Omental fat pad (tissue), 3 donors: ENCODE measurements at regions not wholly inside any gene's neighbourhood (a gene's known extent, or its start where the extent isn't known, plus 50 kb on each side); places are given as distances from the start of the nearest gene placed in this dataset.

Source experiments
- ATAC-seq: fragments of 150-250 bp; one replicate; pipeline ENCODE4 v1.9.1; 2016; ENCODE audit warnings: mild to moderate bottlenecking, moderate library complexity; ENCODE audit not compliant: low FRiP score
- DNase-seq: peaks from one replicate; pipeline ENCODE4 v3.0.0-alpha.2; 2019; ENCODE audit warnings: low spot score
- TF ChIP-seq, protein P1 (sequence below), 3 donors: fragments of 450-650 bp; IDR thresholded peaks; one replicate each; pipeline ENCODE4 v1.5.1; 2016 to 2017; ENCODE audit warnings: antibody characterized with exemption in 3 of 3, mild to moderate bottlenecking in 3 of 3, moderate library complexity in 2 of 3

DNA sequence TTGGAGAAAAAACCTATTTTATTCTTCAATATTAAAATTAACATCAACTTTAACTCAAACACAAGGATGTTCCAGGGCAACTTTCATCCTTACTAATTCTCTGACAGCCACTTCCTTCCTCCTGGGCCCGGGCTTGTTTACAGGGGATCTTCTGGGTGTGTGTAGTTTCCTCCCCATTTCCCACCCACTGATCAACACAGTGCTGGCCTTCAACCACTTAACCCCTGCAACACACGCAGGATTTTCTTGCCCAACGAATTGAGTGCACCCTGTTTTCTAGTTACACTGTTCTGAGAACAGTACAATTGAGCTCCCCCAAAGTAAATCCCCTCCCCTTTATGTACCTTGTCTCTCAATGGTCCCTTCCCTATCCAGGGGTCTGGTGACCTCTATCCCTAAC is 83.1 kb upstream of the RANBP3L start:
- DNase-seq, result no peak
- no peak for ATAC-seq
- TF ChIP-seq, protein P1, sequence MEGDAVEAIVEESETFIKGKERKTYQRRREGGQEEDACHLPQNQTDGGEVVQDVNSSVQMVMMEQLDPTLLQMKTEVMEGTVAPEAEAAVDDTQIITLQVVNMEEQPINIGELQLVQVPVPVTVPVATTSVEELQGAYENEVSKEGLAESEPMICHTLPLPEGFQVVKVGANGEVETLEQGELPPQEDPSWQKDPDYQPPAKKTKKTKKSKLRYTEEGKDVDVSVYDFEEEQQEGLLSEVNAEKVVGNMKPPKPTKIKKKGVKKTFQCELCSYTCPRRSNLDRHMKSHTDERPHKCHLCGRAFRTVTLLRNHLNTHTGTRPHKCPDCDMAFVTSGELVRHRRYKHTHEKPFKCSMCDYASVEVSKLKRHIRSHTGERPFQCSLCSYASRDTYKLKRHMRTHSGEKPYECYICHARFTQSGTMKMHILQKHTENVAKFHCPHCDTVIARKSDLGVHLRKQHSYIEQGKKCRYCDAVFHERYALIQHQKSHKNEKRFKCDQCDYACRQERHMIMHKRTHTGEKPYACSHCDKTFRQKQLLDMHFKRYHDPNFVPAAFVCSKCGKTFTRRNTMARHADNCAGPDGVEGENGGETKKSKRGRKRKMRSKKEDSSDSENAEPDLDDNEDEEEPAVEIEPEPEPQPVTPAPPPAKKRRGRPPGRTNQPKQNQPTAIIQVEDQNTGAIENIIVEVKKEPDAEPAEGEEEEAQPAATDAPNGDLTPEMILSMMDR (IDR thresholded peaks at IDR 0.05), result no peak

- TF ChIP-seq, protein P1 (IDR thresholded peaks at IDR 0.05), result no peak
- ATAC-seq (no peak), DNase-seq (no peak)
Observed at GRCh38 chr5:36385495-36385894, 83.8 kb upstream of the RANBP3L start.

- no peak for ATAC-seq
- DNase-seq, result no peak
- TF ChIP-seq, protein P1 (IDR thresholded peaks at IDR 0.05), result no peak
Observed at GRCh38 chr5:36388288-36388687, 86.6 kb upstream of the RANBP3L start.

GRCh38 chr5:36389245-36389644 is 87.5 kb upstream of the RANBP3L start:
- DNase-seq, result no peak
- TF ChIP-seq, protein P1 (IDR thresholded peaks at IDR 0.05), result no peak
- ATAC-seq, result peak; percentile 53

GRCh38 chr5:36390640-36391039 is 88.9 kb upstream of the RANBP3L start:
- TF ChIP-seq, protein P1 (IDR thresholded peaks at IDR 0.05), result no peak
- ATAC-seq (no peak), DNase-seq (no peak)

DNA sequence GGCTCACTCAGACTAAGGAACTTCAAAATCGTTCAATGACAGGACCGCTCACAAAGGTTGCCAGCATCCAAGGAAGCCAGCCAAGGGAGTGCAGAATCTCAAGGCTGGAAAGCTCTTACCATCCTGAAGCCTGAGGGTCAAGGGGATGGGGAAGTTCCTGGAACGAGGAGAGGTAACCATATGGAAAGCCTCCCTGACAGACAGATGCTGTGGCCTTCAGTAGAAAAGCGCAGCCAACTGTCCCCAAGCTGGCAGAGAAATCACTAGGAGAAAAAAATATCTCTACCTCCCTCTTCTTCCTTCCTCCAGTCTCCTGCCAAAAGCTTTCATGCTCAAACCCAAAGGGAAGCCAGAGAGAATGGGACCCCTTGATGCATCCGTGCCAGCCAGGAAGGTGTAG is 90.5 kb upstream of the RANBP3L start:
- no peak for DNase-seq
- TF ChIP-seq, protein P1 (IDR thresholded peaks at IDR 0.05), result no peak
- ATAC-seq, result no peak

DNA sequence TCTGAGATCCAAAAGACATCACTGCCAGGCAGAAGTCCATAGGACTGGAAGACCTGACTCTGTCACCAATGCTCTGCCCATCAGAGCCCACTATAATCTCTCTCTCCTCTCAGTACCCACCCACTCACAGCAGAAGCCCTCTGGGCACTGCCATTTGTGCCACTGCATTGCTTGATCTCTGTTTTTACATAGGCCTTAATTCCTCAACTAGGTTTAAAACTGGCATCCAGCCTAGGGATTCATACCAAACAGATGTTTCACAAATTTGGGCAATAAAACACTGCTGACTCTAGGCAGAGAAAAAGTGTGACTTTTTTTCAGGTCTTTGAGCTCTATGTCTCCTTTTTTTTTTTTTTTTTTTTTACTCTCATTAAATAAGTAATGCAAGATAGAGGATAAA is 91.1 kb upstream of the RANBP3L start:
- DNase-seq (no peak), ATAC-seq (peak; percentile 88)
- TF ChIP-seq, protein P1 (IDR thresholded peaks at IDR 0.05), result no peak
